Prostate gland (tissue), 2 donors: ENCODE measurements at regions not wholly inside any gene's neighbourhood (a gene's known extent, or its start where the extent isn't known, plus 50 kb on each side); places are given as distances from the start of the nearest gene placed in this dataset.
A peak's percentile ranks its signal among the peaks of the same experiment; 100 is the strongest.

Source experiments
- DNase-seq: peaks from one replicate; pipeline ENCODE4 v3.0.0-alpha.2; 2019; ENCODE audit warnings: low spot score
- H3K27ac ChIP-seq, 2 donors: fragments of 200-600 bp; sonication (generic); 2 replicates each; pipeline ENCODE4 v1.5.1; 2017 to 2019
- H3K27me3 ChIP-seq: fragments of 200-600 bp; sonication (generic); replicated peaks from 2 replicates; pipeline ENCODE4 v1.5.1; 2019; ENCODE audit not compliant: insufficient read depth
- H3K36me3 ChIP-seq, 2 donors: fragments of 200-600 bp; sonication (generic); 1 replicate in 1 of 2; 2 replicates in 1 of 2; pipeline versions ENCODE4 v1.5.1 to v1.8.1; 2017 to 2019
- H3K4me1 ChIP-seq: fragments of 200-600 bp; sonication (generic); replicated peaks from 2 replicates; pipeline ENCODE4 v1.5.1; 2019
- H3K4me3 ChIP-seq, 2 donors: fragments of 200-600 bp; sonication (generic); 2 replicates each; pipeline ENCODE4 v1.5.1; 2017 to 2019
- H3K9me3 ChIP-seq: fragments of 200-600 bp; sonication (generic); 2 replicates; pipeline ENCODE4 v1.5.1; 2017
- POLR2A ChIP-seq: fragments of 450-650 bp; IDR thresholded peaks from one replicate; pipeline ENCODE4 v1.6.1; 2016; ENCODE audit warnings: antibody characterized with exemption, mild to moderate bottlenecking
- POLR2AphosphoS5 ChIP-seq: sonication (generic); formaldehyde crosslinking; IDR thresholded peaks from one replicate; pipeline ENCODE4 v1.6.1; 2017; ENCODE audit warnings: antibody characterized with exemption
- WGBS: methylation state at CpG from one replicate; pipeline ENCODE4 v1.1.5; 2018; 5-methylcytosine and 5-hydroxymethylcytosine counted together
- intact Hi-C: fragments of 100-400 bp; cut with DNase I; formaldehyde crosslinking; loops from one replicate; pipeline ENCODE4 v1.14.2; 2022
- TF ChIP-seq, protein P1 (sequence below), 4 experiments: fragments of 200-600 bp in 2 of 4; fragments of 450-650 bp in 2 of 4; sonication (generic) in 2 of 4; IDR thresholded peaks; 1 replicate in 3 of 4; 2 replicates in 1 of 4; pipeline ENCODE4 v1.5.1; 2016 to 2019; ENCODE audit warnings: antibody characterized with exemption in 4 of 4, mild to moderate bottlenecking in 2 of 4, moderate library complexity in 2 of 4

DNA sequence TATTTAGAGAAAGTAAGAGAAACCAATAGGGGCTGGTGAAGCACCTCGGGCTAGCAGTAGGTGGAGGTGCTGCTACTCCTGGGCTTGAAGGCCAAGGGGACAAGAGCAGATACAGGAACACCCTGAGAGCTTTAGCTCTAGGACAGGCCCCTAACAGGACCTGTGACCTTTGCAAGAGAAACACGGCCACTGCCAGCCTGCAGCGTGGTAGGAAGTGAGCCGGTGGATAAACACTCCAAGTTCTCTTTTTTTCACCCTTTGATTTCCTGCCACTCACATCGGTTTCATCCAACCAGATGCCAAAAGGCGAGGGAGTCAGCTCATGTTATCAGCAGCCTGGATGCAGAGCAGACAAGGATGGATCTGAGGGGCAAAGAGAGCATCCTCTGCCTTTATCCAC is 66.8 kb upstream of the SPRED2 start:
- DNase-seq, result no peak
- Histone ChIP-seq H3K4me1 (no peaks in the 10 kb centered on the region), H3K4me3 (no peak overlapping the region), H3K27ac (no peak overlapping the region), H3K27me3 (no peaks in the 10 kb centered on the region), H3K36me3 (no peaks in the 10 kb centered on the region), H3K9me3 (no peaks in the 10 kb centered on the region)
- TF ChIP-seq, protein P1, sequence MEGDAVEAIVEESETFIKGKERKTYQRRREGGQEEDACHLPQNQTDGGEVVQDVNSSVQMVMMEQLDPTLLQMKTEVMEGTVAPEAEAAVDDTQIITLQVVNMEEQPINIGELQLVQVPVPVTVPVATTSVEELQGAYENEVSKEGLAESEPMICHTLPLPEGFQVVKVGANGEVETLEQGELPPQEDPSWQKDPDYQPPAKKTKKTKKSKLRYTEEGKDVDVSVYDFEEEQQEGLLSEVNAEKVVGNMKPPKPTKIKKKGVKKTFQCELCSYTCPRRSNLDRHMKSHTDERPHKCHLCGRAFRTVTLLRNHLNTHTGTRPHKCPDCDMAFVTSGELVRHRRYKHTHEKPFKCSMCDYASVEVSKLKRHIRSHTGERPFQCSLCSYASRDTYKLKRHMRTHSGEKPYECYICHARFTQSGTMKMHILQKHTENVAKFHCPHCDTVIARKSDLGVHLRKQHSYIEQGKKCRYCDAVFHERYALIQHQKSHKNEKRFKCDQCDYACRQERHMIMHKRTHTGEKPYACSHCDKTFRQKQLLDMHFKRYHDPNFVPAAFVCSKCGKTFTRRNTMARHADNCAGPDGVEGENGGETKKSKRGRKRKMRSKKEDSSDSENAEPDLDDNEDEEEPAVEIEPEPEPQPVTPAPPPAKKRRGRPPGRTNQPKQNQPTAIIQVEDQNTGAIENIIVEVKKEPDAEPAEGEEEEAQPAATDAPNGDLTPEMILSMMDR (IDR thresholded peaks at IDR 0.05), result no peak
- no peak for TF ChIP-seq POLR2A
- TF ChIP-seq POLR2AphosphoS5, result no peak
- WGBS, result 77% methylated on average over 6 of the region's 6 CpGs
- intact Hi-C loops, result no loop called here

DNA sequence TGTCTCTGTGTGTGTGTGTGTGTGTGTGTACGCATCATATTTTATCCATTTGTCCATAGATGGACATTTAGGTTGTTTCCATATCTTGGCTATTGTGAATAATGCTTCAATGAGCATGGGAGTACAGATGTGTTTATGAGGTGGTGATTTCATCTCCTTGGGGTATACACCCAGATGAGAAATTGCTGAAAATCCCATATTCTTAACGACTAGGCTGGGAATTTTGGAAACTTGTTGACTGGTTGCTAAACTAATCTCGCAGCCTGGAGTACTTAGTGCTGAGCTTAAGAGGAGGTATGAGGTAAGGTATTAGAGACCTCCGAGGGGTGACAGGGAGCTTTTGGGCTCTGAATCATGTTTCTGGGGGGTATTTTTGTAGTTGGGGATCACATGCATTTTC is 66.0 kb upstream of the SPRED2 start:
- intact Hi-C loops, result no loop called here
- no peak overlapping the region for H3K4me3 ChIP-seq
- DNase-seq, result no peak
- no peaks in the 10 kb centered on the region for H3K36me3 ChIP-seq
- H3K27me3 ChIP-seq, result no peaks in the 10 kb centered on the region
- H3K9me3 ChIP-seq, result no peaks in the 10 kb centered on the region
- no peak overlapping the region for H3K27ac ChIP-seq
- 92% methylated on average over 4 of the region's 4 CpGs for WGBS
- H3K4me1 ChIP-seq, result no peaks in the 10 kb centered on the region
- TF ChIP-seq, protein P1 (IDR thresholded peaks at IDR 0.05), result no peak
- TF ChIP-seq POLR2A (no peak), POLR2AphosphoS5 (no peak)

DNA sequence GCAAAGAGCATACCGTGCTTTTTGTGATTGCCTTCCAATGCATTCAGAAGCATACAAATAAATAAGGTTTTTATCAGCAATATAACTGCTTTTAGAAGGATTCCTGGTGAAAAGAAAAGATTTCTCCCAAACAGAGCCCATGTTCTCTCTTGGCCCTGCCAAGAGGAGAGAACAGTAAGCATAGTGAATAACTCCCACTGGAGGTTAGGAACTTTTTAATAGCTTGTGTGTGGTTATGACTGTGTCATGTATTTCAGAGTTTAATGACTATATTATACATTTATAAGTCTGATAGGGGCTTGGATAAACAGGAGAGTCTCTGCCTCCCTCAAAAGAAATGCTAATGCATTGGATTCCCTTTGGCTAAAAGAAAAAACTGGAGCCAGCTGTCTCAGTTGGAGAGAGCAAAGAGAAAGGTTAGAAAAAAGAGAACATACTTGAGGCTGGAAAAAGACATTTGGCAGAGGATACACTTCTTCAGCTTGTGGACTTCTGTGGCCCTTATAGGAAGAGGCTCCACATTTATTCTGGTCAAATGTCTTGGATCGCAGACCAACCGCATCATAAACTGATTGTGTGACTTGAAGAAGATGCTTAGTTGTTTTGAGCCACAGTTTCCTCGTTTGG is 63.0 kb upstream of the SPRED2 start:
- no peak for DNase-seq
- Histone ChIP-seq H3K4me3 (no peak overlapping the region), H3K4me1 (no peaks in the 10 kb centered on the region), H3K36me3 (no peaks in the 10 kb centered on the region), H3K27me3 (no peaks in the 10 kb centered on the region), H3K27ac (no peak overlapping the region), H3K9me3 (no peaks in the 10 kb centered on the region)
- 35% methylated on average over 4 of the region's 4 CpGs for WGBS
- TF ChIP-seq POLR2AphosphoS5, result peak; percentile 22
- TF ChIP-seq, protein P1 (IDR thresholded peaks at IDR 0.05), result no peak
- intact Hi-C loops, result no loop called here

DNA sequence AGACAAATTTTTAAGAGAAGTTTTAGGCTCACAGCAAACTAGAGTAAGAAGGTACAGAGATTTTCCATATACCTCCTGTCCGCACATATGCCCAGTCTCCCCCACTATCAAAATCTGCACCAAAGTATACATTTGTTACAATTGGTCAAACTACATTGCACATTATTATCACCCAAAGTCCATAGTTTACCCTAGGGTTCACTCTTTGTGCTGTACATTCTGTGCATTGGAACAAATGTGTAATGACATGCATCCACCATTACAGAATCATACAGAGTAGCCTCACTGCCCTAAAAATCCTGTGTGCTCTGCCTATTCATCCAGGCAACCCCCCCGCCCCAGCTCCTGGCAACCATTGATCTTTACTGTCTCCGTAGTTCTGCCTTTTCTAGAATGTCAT is 61.7 kb upstream of the SPRED2 start:
- Histone ChIP-seq H3K27me3 (no peaks in the 10 kb centered on the region), H3K36me3 (no peaks in the 10 kb centered on the region), H3K9me3 (no peaks in the 10 kb centered on the region), H3K27ac (no peak overlapping the region), H3K4me3 (no peak overlapping the region), H3K4me1 (no peaks in the 10 kb centered on the region)
- no peak for DNase-seq
- 96% methylated on average over 3 of the region's 3 CpGs for WGBS
- intact Hi-C loops, result no loop called here
- TF ChIP-seq, protein P1 (IDR thresholded peaks at IDR 0.05), result no peak
- TF ChIP-seq POLR2AphosphoS5 (no peak), POLR2A (no peak)

DNA sequence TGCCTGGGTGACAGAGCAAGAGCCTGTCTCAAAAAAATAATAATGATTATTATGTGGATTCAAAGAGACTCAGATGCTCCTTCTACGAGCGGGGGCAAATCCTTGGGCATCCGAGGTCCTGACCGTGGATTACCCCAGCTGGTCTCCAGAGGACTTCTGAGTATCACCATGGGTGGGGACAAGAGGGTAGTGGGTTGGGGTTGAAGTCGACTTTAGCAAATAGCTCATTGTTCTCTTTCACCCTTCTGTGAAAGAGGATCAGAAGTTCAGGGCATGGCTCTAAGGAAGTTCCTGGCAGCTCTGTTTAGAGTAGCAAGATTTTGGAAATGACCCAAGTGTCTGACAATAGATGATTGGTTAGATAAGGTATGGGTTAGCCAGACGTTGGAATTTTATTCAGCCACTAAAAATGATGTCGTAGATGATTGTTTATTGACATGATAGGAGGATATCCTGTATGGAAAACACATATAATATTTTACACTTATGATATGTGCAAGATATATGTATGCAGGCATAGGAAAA is 59.0 kb upstream of the SPRED2 start:
- Histone ChIP-seq H3K27ac (no peak overlapping the region), H3K27me3 (no peaks in the 10 kb centered on the region), H3K4me1 (no peaks in the 10 kb centered on the region), H3K36me3 (no peaks in the 10 kb centered on the region), H3K4me3 (no peak overlapping the region), H3K9me3 (no peaks in the 10 kb centered on the region)
- TF ChIP-seq POLR2AphosphoS5 (no peak), POLR2A (no peak)
- TF ChIP-seq, protein P1 (IDR thresholded peaks at IDR 0.05), result no peak
- no peak for DNase-seq
- WGBS, result 48% methylated on average over 7 of the region's 7 CpGs
- intact Hi-C loops, result no loop called here
